ENCODE measurements at regions not wholly inside any gene's neighbourhood (a gene's known extent, or its start where the extent isn't known, plus 50 kb on each side); places are given as distances from the start of the nearest gene placed in this dataset.

DNA sequence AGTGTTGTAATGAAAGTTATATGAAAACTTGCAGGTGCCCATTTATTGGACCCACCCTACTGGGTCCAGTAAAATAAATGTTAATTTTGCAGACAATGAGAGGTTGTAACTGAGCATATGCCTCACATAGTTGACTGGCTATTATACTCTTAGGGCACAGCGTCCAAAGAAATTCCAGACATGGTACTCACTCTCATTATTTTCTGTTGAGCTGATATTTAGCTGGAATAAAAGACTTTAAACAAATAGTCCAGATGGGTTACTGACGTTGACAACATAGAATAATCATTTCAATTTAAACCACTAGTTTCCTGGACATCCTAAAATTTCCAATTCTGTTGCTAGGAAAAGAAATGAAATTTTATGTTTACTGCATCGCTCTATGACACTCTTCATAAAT, 174.5 kb downstream of the ZNF365 start:
- DNase-seq (ENCODE audit: low read depth in 2 of 2): no peak

DNA sequence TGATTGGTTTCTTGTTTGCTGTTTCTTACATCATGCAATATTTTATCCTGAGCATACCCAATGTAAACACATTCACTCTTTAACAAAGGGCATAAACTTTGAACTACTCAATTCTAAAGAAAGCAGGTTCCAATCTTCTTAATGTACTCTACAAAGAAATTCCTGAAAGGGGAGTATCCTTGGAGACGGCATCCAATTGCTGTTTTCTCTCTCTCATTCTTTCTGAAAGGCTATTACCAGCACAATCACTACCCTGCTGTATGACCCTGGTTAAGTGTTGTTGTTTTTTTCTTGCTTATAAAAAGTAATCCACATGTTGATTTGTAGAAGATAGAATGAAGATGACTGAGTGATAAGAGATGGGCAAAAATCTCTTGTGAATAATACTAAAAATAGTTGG, 176.0 kb downstream of the ZNF365 start:
- no peak for DNase-seq (ENCODE audit: low read depth in 2 of 2)

GRCh38 chr10:62554632-62555199, 180.5 kb downstream of the ZNF365 start:
- DNase-seq (ENCODE audit: low read depth in 2 of 2): no peak

- no peak for DNase-seq (ENCODE audit: low read depth in 2 of 2)
These were observed 185.5 kb downstream of the ZNF365 start for GRCh38 chr10:62559481-62560200.

DNA sequence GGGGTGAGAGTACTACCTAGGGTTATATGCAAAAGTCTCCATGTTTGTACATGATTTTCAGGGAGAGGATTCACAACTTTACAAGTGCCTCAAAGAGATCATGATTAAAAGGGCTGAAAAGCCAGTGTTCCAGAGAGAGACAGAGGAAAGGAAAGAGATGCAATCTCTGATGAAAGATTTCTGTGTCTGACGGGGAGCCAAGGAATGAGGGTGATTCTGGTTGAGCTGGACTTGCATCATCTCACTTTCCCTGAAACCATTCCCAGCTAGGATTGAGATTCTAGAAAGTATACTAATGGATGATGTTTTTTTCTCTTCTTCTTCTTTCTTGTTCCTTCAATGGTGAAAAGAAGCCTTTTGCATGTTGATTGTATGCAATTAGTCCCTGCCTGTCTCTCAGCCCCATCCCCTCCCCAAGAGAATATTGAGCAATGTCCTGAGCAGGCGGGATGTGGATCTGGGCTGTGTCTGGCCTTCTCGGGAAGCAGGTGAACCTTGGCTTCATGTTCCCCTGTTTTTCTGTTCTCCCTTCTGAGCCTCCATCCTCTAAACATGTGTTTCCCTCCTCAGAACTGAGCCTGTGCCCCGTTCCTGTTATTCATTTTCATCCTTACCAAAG, 186.1 kb downstream of the ZNF365 start:
- no peak for DNase-seq (ENCODE audit: low read depth in 2 of 2)

- DNase-seq (ENCODE audit: low read depth in 2 of 2): no peak
These were observed 187.0 kb downstream of the ZNF365 start for GRCh38 chr10:62561151-62561550.

- DNase-seq (ENCODE audit: low read depth in 2 of 2): no peak
These were observed 187.9 kb downstream of the ZNF365 start for GRCh38 chr10:62562101-62562500.

DNA sequence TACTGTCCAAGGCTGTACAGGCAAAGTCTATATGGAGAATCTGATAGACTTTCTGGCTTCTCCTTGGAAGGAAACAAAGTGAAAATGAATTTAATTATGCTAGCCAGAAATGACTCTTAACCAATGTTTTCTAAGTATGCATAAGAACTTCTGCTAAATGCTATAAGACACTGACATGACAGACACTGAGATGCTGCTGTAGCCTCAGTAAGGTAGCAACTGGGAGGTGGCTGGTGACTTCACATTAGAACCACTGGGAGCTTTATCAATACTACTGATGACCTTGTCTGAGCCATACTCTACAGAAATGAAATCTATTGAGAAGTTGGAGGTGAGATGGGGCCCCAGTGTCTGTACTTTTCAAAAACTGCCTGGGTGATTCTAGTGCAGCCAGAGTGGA, 188.6 kb downstream of the ZNF365 start:
- DNase-seq (ENCODE audit: low read depth in 2 of 2): no peak

DNA sequence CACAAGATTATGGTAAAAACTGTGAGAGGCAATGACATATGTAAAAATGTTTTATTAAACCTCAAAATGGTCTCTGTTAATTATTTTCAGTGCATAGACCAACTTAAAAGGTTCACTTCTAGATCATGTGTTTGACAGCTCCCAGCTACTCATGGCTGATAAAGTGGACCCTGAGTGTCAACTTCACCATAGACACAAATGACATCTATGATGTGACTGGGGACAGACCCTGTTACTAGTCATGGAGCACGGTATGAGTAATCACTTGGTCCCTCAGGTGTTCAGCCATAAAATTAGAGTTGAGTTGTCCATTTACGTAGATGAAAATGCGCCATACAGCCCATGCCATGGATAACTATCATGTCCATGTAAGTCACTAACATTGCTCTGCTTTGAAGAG, 199.8 kb downstream of the ZNF365 start:
- no peak for DNase-seq (ENCODE audit: low read depth in 2 of 2)

- no peak for DNase-seq (ENCODE audit: low read depth in 2 of 2)
These were observed 202.9 kb downstream of the ZNF365 start for GRCh38 chr10:62577076-62577475.

DNA sequence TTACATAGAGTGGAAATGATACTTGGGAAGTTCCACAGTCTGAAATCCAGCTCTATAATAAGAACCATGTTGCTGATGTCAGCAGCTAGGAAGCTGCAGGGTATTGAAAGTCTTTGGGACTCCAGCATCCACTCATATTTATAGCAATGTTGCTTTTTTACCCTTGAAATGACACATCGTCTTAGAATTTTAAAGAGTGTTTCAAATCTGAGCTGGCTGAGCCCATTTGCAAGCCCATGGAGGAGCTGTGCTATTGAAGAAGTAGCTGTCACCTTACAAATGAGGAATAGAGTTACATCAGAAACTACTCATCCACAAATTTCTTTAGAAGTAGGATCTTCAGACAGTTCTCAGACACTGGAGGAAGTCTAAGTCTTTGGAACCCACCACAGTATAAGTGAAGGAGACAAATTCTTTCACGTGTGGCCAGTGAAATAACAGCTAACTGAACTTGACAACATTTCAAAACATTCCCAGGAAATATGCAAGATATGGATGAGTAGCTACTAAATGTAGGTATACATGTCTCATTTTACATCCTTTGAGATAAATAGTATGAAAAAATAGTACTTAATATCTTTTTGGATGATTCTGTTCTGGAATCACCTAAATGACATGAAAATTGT, 203.6 kb downstream of the ZNF365 start:
- no peak for DNase-seq (ENCODE audit: low read depth in 2 of 2)

DNA sequence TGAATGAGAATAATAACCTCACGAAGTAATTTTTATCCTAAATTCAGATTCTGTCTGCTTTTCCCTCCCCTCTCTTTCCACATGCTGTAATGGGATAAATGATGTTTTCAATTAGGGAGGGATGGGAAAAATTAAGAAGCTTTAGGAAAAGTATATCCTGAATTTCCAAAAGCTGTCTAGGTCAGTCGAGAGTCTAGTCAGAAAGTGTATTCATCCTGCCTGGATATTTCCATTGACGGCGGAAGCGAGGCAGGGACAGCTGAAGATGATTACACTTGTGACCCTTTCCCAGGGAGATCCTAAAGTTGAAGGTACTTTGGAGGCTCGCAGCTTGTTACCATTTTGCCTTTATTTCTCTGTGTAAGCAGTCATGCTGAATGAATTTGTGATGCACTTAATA, 204.1 kb downstream of the ZNF365 start:
- no peak for DNase-seq (ENCODE audit: low read depth in 2 of 2)

DNA sequence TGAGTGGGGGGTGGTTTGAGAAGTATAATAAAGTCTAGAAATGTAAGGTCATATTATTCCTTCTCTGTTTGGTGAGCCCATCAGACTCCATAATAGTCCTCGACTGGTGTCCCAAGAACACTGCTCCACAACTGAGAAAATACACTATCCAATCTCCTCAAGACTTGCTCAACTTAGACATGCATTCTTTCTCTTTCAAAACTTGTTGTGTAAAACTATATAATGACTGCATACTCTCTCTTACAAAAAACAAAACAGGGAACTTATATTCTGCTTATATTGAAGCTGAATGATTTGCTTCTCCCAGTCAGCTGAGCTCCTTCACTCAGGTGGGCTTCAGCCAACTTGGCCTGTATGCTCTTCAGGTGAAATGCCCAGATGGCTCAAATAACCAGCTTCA, 204.7 kb downstream of the ZNF365 start:
- DNase-seq (ENCODE audit: low read depth in 2 of 2): no peak

GRCh38 chr10:62580396-62580795, 206.2 kb downstream of the ZNF365 start:
- DNase-seq (ENCODE audit: low read depth in 2 of 2): no peak

DNA sequence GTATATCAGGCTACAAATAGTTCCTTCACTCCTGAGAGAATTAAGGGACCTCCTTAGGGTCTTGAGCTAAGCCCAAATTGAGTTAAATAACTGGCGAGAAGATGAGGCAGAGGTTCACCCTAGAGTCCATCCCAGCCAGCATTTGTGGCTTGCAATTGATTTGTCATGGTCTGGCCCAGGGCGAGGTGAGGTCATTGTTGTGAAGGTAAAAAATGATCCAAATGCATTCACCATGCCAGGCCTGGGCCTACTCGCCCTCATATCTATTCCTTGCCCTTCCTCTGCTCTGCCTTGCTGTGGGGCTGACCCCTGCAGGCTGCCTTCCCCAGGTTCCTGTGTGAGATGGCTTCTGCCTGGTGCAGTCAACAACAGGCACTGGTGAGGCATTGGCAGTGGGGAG, 207.2 kb downstream of the ZNF365 start:
- DNase-seq (ENCODE audit: low read depth in 2 of 2): no peak

- DNase-seq (ENCODE audit: low read depth in 2 of 2): no peak
These were observed 208.0 kb downstream of the ZNF365 start for GRCh38 chr10:62582101-62582705.

DNA sequence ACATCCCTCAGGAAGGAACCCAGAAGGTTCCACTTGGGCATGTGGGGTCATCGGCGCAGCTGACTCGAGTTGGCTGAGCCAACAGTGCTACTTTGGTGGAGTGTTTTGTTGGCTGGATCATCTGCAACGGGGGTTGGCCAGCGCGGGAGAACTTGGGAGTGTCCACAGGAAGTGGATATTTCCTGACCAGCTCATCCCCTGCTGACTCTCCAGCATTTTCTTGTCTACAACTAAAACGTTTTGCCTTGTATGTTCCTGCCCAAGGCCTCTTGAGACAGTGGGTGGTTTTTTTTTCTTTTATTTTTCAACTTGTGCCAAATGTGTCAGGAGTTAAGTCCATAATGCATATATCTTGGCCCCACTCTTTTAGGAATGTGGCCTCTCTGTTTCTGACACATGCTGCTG, 208.6 kb downstream of the ZNF365 start:
- no peak for DNase-seq (ENCODE audit: low read depth in 2 of 2)

- DNase-seq (ENCODE audit: low read depth in 2 of 2): no peak
These were observed 209.9 kb downstream of the ZNF365 start for GRCh38 chr10:62583876-62584615.

- DNase-seq (ENCODE audit: low read depth in 2 of 2): no peak
These were observed 210.6 kb downstream of the ZNF365 start for GRCh38 chr10:62584731-62585130.

DNA sequence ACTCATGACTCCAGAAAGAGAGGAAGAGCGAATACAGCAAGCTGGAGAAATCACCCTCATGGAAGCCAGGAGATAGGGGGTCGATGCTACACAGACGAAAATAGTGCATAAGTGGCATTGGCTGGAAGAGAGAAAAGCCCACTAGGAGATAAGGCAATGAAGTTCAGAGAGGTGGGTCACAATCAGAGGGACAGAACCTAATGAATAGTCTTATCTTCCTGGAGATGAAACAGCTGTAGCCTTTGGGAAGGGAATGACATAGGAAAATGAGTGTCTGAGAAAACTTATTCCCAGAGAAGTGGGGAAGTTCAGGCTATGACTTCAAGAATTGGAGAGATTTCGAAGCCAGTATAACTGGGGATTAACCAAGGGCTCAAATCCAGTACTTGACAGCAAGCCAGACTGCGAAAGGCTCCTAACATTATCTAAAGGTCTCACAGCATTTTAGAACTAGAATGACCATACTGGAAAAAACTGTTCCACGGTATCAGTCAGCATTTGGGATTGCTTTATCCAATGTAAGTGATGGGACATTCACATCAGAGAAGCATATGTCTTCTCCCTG, 211.1 kb downstream of the ZNF365 start:
- no peak for DNase-seq (ENCODE audit: low read depth in 2 of 2)

DNA sequence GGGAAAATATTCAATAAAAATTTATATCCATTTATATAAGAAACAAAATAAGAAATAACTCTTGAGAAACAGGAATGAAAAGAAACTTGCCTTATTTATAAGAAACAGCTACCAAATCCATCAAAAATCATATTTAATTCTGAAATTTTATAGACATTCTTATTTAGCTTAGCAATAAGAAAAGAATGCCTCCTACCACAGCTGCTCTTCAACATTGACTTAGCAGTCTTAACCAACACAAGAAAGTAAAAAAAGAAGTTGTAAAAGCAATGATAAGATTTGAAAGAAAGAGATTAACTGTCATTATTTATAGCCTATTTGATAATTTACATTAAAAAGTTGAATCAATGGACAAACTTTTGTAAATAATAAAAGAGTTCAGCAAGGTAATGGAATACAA, 212.8 kb downstream of the ZNF365 start:
- no peak for DNase-seq (ENCODE audit: low read depth in 2 of 2)

GRCh38 chr10:62588116-62588515, 213.9 kb downstream of the ZNF365 start:
- no peak for DNase-seq (ENCODE audit: low read depth in 2 of 2)

Measured in activated CD8-positive, alpha-beta memory T cell treated with anti-CD3 and anti-CD28 coated beads for 4 hours (primary cell).